GM12872 (cell line): ENCODE measurements at regions not wholly inside any gene's neighbourhood (a gene's known extent, or its start where the extent isn't known, plus 50 kb on each side); places are given as distances from the start of the nearest gene placed in this dataset.

Source experiments
- TF ChIP-seq, protein P1 (sequence below): IDR thresholded peaks from 3 replicates; pipeline ENCODE4 v1.5.1; 2011; ENCODE audit warnings: low read depth, mild to moderate bottlenecking, low read length, moderate library complexity; ENCODE audit not compliant: insufficient read depth

DNA sequence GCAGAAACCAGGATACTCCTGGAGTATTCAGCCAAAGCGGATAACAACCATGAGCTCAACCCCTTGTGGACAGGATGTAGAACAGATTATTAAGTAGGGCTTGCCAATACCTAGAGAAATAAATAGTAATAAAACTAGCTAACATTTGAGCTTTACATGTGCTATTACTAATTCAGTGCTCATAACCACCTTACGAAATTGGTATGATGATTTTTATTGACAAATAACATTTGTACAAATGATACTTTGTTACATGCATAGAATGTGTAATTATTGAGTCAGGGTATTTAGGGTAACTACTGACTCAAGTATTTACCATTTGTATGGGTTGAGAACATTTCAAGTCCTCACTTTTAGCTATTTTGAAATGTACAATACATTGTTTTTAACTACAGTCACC lies 287.9 kb downstream of the CDC5L start:
- TF ChIP-seq, protein P1, sequence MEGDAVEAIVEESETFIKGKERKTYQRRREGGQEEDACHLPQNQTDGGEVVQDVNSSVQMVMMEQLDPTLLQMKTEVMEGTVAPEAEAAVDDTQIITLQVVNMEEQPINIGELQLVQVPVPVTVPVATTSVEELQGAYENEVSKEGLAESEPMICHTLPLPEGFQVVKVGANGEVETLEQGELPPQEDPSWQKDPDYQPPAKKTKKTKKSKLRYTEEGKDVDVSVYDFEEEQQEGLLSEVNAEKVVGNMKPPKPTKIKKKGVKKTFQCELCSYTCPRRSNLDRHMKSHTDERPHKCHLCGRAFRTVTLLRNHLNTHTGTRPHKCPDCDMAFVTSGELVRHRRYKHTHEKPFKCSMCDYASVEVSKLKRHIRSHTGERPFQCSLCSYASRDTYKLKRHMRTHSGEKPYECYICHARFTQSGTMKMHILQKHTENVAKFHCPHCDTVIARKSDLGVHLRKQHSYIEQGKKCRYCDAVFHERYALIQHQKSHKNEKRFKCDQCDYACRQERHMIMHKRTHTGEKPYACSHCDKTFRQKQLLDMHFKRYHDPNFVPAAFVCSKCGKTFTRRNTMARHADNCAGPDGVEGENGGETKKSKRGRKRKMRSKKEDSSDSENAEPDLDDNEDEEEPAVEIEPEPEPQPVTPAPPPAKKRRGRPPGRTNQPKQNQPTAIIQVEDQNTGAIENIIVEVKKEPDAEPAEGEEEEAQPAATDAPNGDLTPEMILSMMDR, result no peak

DNA sequence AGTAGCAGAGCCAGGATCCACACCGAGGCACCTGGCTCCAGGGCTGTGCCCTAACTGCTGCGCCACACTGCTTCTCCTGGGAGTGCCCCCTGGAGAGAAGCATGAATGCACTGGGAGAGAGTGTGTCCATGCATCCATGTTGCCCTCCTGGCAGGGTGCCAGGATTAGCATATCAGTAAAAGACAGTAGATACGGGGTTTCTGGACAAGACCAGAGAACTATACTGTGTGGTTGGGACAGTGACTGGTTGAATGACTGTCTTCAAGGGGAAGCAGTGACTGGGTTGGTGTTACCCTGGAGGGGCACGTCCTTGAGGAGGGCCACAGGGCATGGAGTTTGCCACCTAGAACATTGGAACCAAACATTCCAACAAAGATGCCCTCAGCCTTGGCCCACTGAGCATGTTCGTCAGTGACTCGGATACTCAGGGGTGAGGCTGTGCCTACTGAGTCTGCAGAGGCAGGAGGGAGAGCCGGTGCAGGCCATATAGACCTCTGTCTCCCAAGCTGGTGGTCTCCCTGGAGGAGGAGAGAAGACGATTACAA lies 288.8 kb downstream of the CDC5L start:
- TF ChIP-seq, protein P1, result no peak

DNA sequence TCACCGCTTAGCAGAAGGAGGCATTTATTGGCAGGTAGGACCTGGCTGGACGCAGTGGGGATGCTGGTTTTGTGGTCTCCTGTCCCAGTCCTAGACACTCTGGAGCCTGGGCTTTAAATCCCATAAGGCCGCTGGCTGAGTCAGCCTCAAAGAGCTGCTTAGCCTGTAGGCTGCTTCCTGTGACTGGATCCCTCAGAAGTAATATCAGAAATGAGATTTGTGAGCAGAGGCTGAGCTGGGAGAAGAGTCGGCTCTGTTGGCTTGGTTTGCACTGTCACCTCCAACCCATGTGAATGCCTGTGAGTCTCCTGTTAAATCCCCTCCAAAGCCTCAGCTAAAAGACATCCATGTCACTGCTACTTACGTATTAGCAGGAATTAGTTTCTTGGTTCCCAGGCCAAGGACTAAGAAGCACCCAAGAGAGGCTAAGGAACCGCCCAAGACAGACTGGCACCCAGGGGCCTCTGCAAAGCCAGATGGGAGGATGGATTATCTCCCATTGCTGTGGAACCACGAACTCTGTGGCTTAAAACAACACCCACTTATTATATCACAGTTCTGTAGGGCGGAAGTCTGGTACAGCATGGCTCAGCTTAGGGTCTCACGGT lies 289.4 kb downstream of the CDC5L start:
- TF ChIP-seq, protein P1, result no peak

DNA sequence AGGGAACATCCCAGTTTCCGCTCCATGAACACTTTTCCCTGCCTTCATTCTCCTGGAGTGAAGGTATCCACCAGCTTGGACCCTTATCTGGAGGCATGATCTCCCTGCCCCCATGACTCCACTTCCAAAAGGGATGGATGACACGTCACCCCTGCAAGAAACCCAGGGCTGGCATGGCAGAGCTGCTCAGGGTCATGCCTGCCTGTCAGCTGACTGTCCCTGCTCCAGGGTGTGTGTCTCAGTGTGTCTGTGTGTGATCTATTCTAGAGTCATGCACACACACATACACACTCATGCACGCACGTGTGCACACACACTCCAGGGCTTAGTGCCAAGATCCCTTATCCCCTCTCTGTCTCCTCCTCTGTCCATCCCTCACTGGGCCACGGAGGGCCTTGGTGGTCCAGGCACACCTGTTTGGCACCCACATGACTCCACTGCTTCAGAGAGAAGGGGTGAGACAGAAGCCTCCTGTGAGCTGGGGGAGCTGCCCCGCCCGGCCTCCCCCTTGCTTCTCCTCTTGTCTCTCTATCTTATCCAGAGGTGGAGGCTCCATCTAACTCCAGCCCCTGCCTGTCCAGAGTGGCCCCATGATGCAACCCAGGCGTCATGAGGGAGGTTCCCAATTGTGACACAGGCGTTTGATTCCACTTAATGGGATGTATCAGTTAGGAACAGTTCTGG lies 290.9 kb downstream of the CDC5L start:
- TF ChIP-seq, protein P1, result no peak

DNA sequence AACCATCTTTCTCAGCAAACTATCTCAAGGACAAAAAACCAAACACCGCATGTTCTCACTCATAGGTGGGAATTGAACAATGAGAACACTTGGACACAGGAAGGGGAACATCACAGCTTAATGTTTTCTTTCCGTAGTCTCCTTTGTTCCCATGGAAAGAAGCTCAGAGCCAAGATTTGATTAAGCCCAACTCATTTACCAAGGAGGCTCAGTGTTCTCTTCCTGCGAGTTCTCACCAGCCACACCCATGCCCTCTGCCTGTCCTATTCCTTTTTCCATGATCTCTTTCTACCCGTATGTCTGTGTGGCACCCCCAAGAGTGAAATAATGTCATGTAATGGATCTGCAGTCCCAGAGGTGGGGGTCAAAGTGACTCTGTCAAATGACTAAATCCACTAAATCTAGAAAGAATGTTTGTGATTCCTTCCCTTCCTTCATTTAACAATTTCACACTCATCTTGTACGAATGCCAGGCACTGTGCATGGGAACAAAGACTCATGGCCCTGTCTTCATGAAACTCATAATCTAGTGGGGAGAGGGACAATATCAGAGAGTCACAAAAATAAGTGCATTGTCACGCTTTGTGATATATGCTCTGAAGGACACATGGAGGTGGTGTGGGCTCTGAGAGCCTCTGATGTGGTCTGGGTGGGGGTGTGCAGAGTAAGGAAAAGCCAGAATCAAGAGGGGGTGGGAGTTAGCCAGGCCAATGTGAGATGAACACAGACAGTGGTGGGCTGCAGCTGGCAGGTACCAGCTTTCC lies 292.1 kb downstream of the CDC5L start:
- TF ChIP-seq, protein P1, result no peak

DNA sequence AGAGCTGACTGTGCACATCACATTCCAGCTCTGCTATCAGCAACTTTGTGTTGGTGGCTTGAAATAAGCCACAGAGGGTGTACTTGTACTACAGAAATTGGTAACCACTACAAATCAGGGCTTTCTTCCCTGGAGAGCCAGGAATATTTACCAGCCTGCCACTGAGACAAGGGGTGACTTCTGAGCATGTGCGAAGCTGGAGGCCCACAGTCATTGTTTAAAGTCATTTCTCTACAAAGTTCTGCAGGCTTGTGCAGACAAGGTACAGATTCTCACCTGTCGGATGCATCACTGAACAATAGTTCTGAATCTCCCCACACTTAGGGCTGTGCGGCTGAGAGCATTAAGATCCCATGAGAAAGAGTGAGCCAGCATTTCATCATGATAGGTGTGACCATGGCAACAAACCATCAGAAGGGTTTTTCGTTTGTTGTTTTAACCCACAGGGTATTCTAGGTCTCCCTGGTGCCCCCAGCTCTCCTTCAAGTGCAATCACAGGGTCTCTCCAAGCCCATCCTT lies 292.8 kb downstream of the CDC5L start:
- TF ChIP-seq, protein P1, result no peak

DNA sequence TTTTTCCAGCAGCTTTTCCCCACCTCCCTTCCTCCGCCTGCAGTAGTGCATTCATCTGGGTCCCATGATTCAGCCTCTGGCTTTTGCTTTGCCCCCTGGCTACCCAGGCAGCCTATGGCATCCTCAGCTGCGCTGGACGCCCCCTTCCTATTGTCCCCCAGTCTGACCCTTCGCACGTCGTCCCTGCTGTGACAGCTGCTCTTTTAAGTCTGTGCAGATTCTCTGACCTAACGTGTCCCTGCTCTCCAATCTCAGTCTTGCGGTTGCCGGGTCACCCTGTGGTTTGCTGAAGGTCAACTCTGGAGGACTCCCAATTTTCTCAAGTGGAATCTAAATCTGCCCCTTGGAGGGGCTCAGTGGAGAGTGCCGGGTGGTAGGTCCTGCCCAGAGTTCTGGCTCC lies 294.3 kb downstream of the CDC5L start:
- TF ChIP-seq, protein P1, result no peak
